T-helper 17 cell (primary cell): ENCODE measurements at regions not wholly inside any gene's neighbourhood (a gene's known extent, or its start where the extent isn't known, plus 50 kb on each side); places are given as distances from the start of the nearest gene placed in this dataset.

Experiments used
- ATAC-seq: fragments of 150-1000 bp; cut with Tn5 transposase; 2 replicates; pipeline ENCODE4 v1.10.0; 2021; ENCODE audit warnings: mild to moderate bottlenecking, moderate library complexity
- DNase-seq, 3 donors: peaks; one replicate each; pipeline versions ENCODE4 v3.0.0 to v3.0.0-alpha.2; 2020 to 2021
- H3K9me3 ChIP-seq: one replicate; pipeline ENCODE4 v1.7.0; 2013; ENCODE audit warnings: low read length, mild to moderate bottlenecking; ENCODE audit not compliant: control insufficient read depth, poor library complexity, severe bottlenecking
- H3K27ac Mint-ChIP-seq: one replicate; pipeline ENCODE4 v1.8.0; 2022; ENCODE audit warnings: mild to moderate bottlenecking, moderate library complexity, mixed read lengths
- H3K27me3 Mint-ChIP-seq: one replicate; pipeline ENCODE4 v1.8.0; 2022; ENCODE audit warnings: mixed read lengths
- H3K36me3 Mint-ChIP-seq: one replicate; pipeline ENCODE4 v1.8.0; 2022; ENCODE audit warnings: low read depth, mixed read lengths
- H3K4me1 Mint-ChIP-seq: one replicate; pipeline ENCODE4 v1.8.0; 2022; ENCODE audit warnings: mild to moderate bottlenecking, mixed read lengths
- H3K4me3 Mint-ChIP-seq: one replicate; pipeline ENCODE4 v1.8.0; 2022; ENCODE audit warnings: mild to moderate bottlenecking, moderate library complexity, mixed read lengths

- no peaks in the 10 kb centered on the region for H3K4me1 Mint-ChIP-seq
- H3K36me3 Mint-ChIP-seq = no peaks in the 10 kb centered on the region
- no peaks in the 10 kb centered on the region for H3K9me3 ChIP-seq
- DNase-seq (no peak), ATAC-seq (no peak)
- H3K27ac Mint-ChIP-seq = no peak overlapping the region
- no peak overlapping the region for H3K4me3 Mint-ChIP-seq
- H3K27me3 Mint-ChIP-seq = no peaks in the 10 kb centered on the region
These were observed 62.0 kb upstream of the ZSWIM2 start for GRCh38 chr2:186910996-186911395.

- H3K27me3 Mint-ChIP-seq = no peaks in the 10 kb centered on the region
- no peak overlapping the region for H3K4me3 Mint-ChIP-seq
- H3K36me3 Mint-ChIP-seq = no peaks in the 10 kb centered on the region
- H3K27ac Mint-ChIP-seq = no peak overlapping the region
- H3K4me1 Mint-ChIP-seq = no peaks in the 10 kb centered on the region
- ATAC-seq (no peak), DNase-seq (no peak)
- H3K9me3 ChIP-seq = no peaks in the 10 kb centered on the region
These were observed 60.1 kb upstream of the ZSWIM2 start for GRCh38 chr2:186909095-186909494.

- no peaks in the 10 kb centered on the region for H3K36me3 Mint-ChIP-seq
- no peak for DNase-seq
These were observed 58.9 kb upstream of the ZSWIM2 start for GRCh38 chr2:186907897-186908296.

GRCh38 chr2:186903216-186903615 lies 54.2 kb upstream of the ZSWIM2 start:
- ATAC-seq = no peak
- H3K27ac Mint-ChIP-seq = no peak overlapping the region
- no peaks in the 10 kb centered on the region for H3K9me3 ChIP-seq
- no peaks in the 10 kb centered on the region for H3K4me1 Mint-ChIP-seq
- H3K4me3 Mint-ChIP-seq = no peak overlapping the region
- H3K36me3 Mint-ChIP-seq = no peaks in the 10 kb centered on the region
- H3K27me3 Mint-ChIP-seq = no peaks in the 10 kb centered on the region
- DNase-seq = no peak

More at GRCh38 chr2:186907897-186908296, 58.9 kb upstream of the ZSWIM2 start:
- no peak overlapping the region for H3K4me3 Mint-ChIP-seq
- H3K27ac Mint-ChIP-seq = no peak overlapping the region
- no peaks in the 10 kb centered on the region for H3K27me3 Mint-ChIP-seq
- no peaks in the 10 kb centered on the region for H3K9me3 ChIP-seq
- H3K4me1 Mint-ChIP-seq = no peaks in the 10 kb centered on the region
- ATAC-seq = no peak
